OCI-LY1 (cell line): ENCODE measurements at regions not wholly inside any gene's neighbourhood (a gene's known extent, or its start where the extent isn't known, plus 50 kb on each side); places are given as distances from the start of the nearest gene placed in this dataset.

Experiments used
- H2AFZ ChIP-seq: fragments of 200-600 bp; sonication (generic), shearing (Covaris generic); 2 replicates; pipeline ENCODE4 v1.6.0; 2014; ENCODE audit warnings: antibody characterized with exemption, mild to moderate bottlenecking, low read length
- H3F3A ChIP-seq: fragments of 200-600 bp; sonication (generic), shearing (Covaris generic); 2 replicates; pipeline ENCODE4 v1.6.0; 2014; ENCODE audit warnings: mild to moderate bottlenecking, antibody characterized with exemption, low read length, moderate library complexity; ENCODE audit not compliant: insufficient read depth
- H3K27ac ChIP-seq: fragments of 200-600 bp; sonication (generic); 2 replicates; pipeline ENCODE4 v1.5.1; 2014; ENCODE audit warnings: low read length, mixed run types, mild to moderate bottlenecking, low read depth; ENCODE audit not compliant: poor library complexity, severe bottlenecking
- H3K27me3 ChIP-seq: fragments of 200-600 bp; sonication (generic); 2 replicates; pipeline ENCODE4 v1.6.0; 2014; ENCODE audit warnings: antibody characterized with exemption, mild to moderate bottlenecking, low read length, moderate library complexity; ENCODE audit not compliant: insufficient read depth
- H3K36me3 ChIP-seq: fragments of 200-600 bp; sonication (generic); 2 replicates; pipeline ENCODE4 v1.6.1; 2014; ENCODE audit warnings: mild to moderate bottlenecking, antibody characterized with exemption, low read length, moderate library complexity, mixed read lengths; ENCODE audit not compliant: insufficient read depth
- H3K4me1 ChIP-seq: fragments of 200-600 bp; sonication (generic); 2 replicates; pipeline ENCODE4 v1.5.1; 2014; ENCODE audit warnings: mild to moderate bottlenecking, low read length, moderate library complexity; ENCODE audit not compliant: insufficient read depth, severe bottlenecking
- H3K4me2 ChIP-seq: fragments of 200-600 bp; sonication (generic), shearing (Covaris generic); 2 replicates; pipeline ENCODE4 v1.6.1; 2014; ENCODE audit warnings: low read length
- H3K4me3 ChIP-seq: fragments of 200-600 bp; sonication (generic); 2 replicates; pipeline ENCODE4 v1.5.1; 2014; ENCODE audit warnings: low read length, low read depth, mild to moderate bottlenecking, mixed read lengths; ENCODE audit not compliant: poor library complexity, severe bottlenecking
- H3K79me2 ChIP-seq: fragments of 200-600 bp; shearing (Covaris generic); 2 replicates; pipeline ENCODE4 v1.6.1; 2016; ENCODE audit warnings: mixed run types, low read length, mixed read lengths; ENCODE audit not compliant: insufficient read depth
- H3K9ac ChIP-seq: fragments of 200-600 bp; sonication (generic), shearing (Covaris generic); 2 replicates; pipeline ENCODE4 v1.6.1; 2014; ENCODE audit warnings: mild to moderate bottlenecking, low read length, mixed read lengths
- H3K9me2 ChIP-seq: fragments of 200-600 bp; sonication (generic), shearing (Covaris generic); 2 replicates; pipeline ENCODE4 v1.6.1; 2014; ENCODE audit warnings: low read depth, mild to moderate bottlenecking, low read length, mixed read lengths
- H3K9me3 ChIP-seq: fragments of 200-600 bp; shearing (Covaris generic); 2 replicates; pipeline ENCODE4 v1.6.1; 2014; ENCODE audit warnings: low read length, mixed read lengths
- H4K20me1 ChIP-seq: fragments of 200-600 bp; sonication (generic), shearing (Covaris generic); 2 replicates; pipeline ENCODE4 v1.6.0; 2016; ENCODE audit warnings: mild to moderate bottlenecking, low read length; ENCODE audit not compliant: insufficient read depth
- CTCF ChIP-seq: fragments of 200-600 bp; sonication (generic), shearing (Covaris generic); IDR thresholded peaks from 2 replicates; pipeline ENCODE4 v1.5.1; 2017; ENCODE audit warnings: mild to moderate bottlenecking, antibody characterized with exemption, low read length, moderate library complexity, mixed read lengths
- EZH2 ChIP-seq: fragments of 200-600 bp; sonication (generic), shearing (Covaris generic); IDR thresholded peaks from 2 replicates; pipeline ENCODE4 v1.8.0; 2017; ENCODE audit warnings: borderline replicate concordance, mixed run types, mild to moderate bottlenecking, antibody characterized with exemption, low read length, moderate library complexity, mixed read lengths

- H2AFZ ChIP-seq: no peak overlapping the region
- TF ChIP-seq CTCF (no peak), EZH2 (no peak)
- no peaks in the 10 kb centered on the region for H3F3A ChIP-seq
- H3K9ac ChIP-seq: no peak overlapping the region
- no peak overlapping the region for H3K4me3 ChIP-seq
- no peaks in the 10 kb centered on the region for H3K79me2 ChIP-seq
- H3K27ac ChIP-seq: no peak overlapping the region
- H3K36me3 ChIP-seq: no peaks in the 10 kb centered on the region
- H3K4me2 ChIP-seq: no peak overlapping the region
- no peaks in the 10 kb centered on the region for H4K20me1 ChIP-seq
- no peaks in the 10 kb centered on the region for H3K9me3 ChIP-seq
- no peaks in the 10 kb centered on the region for H3K4me1 ChIP-seq
- no peaks in the 10 kb centered on the region for H3K27me3 ChIP-seq
- H3K9me2 ChIP-seq: no peaks in the 10 kb centered on the region
These were observed 1033.4 kb downstream of the SORCS3 start for GRCh38 chr10:105674448-105674847.

- TF ChIP-seq CTCF (no peak), EZH2 (no peak)
- no peaks in the 10 kb centered on the region for H3K4me1 ChIP-seq
These were observed 1017.6 kb downstream of the SORCS3 start for GRCh38 chr10:105658696-105659095.

GRCh38 chr10:105656856-105657255 is 1015.8 kb downstream of the SORCS3 start:
- no peaks in the 10 kb centered on the region for H3K79me2 ChIP-seq
- no peak for TF ChIP-seq CTCF
- TF ChIP-seq EZH2: no peak
- no peaks in the 10 kb centered on the region for H3F3A ChIP-seq
- H3K27me3 ChIP-seq: no peaks in the 10 kb centered on the region
- no peak overlapping the region for H3K9ac ChIP-seq
- H3K4me2 ChIP-seq: no peak overlapping the region
- no peak overlapping the region for H2AFZ ChIP-seq
- no peaks in the 10 kb centered on the region for H4K20me1 ChIP-seq
- no peaks in the 10 kb centered on the region for H3K36me3 ChIP-seq
- no peaks in the 10 kb centered on the region for H3K9me3 ChIP-seq
- H3K4me3 ChIP-seq: no peak overlapping the region
- H3K4me1 ChIP-seq: no peaks in the 10 kb centered on the region
- H3K9me2 ChIP-seq: no peaks in the 10 kb centered on the region
- no peak overlapping the region for H3K27ac ChIP-seq

More at GRCh38 chr10:105658696-105659095, 1017.6 kb downstream of the SORCS3 start:
- Histone ChIP-seq H3K36me3 (no peaks in the 10 kb centered on the region), H3K79me2 (no peaks in the 10 kb centered on the region), H3K4me3 (no peak overlapping the region), H3K9me2 (no peaks in the 10 kb centered on the region), H2AFZ (no peak overlapping the region), H3K9me3 (no peaks in the 10 kb centered on the region), H3F3A (no peaks in the 10 kb centered on the region), H3K4me2 (no peak overlapping the region), H3K27ac (no peak overlapping the region), H3K27me3 (no peaks in the 10 kb centered on the region), H4K20me1 (no peaks in the 10 kb centered on the region), H3K9ac (no peak overlapping the region)
